Endothelial cell of umbilical vein (primary cell): ENCODE measurements at regions not wholly inside any gene's neighbourhood (a gene's known extent, or its start where the extent isn't known, plus 50 kb on each side); places are given as distances from the start of the nearest gene placed in this dataset.

Experiments used
- CTCF ChIP-seq, 2 donors: IDR thresholded peaks; 1 replicate in 1 of 2; 2 replicates in 1 of 2; pipeline ENCODE4 v1.5.1; 2011; ENCODE audit warnings: low read length in 2 of 2, mild to moderate bottlenecking in 2 of 2, moderate library complexity in 2 of 2, control low read depth in 1 of 2, inconsistent platforms in 1 of 2, low read depth in 1 of 2; ENCODE audit not compliant: insufficient read depth in 1 of 2; ENCODE audit errors: extremely low read depth in 1 of 2
- MYC ChIP-seq: IDR thresholded peaks from one replicate; pipeline ENCODE4 v1.6.1; 2011; ENCODE audit warnings: mild to moderate bottlenecking, low read depth, low read length
- POLR2A ChIP-seq: IDR thresholded peaks from 2 replicates; pipeline ENCODE4 v1.6.1; 2012; ENCODE audit warnings: low read depth, mild to moderate bottlenecking, control low read depth, low read length

DNA sequence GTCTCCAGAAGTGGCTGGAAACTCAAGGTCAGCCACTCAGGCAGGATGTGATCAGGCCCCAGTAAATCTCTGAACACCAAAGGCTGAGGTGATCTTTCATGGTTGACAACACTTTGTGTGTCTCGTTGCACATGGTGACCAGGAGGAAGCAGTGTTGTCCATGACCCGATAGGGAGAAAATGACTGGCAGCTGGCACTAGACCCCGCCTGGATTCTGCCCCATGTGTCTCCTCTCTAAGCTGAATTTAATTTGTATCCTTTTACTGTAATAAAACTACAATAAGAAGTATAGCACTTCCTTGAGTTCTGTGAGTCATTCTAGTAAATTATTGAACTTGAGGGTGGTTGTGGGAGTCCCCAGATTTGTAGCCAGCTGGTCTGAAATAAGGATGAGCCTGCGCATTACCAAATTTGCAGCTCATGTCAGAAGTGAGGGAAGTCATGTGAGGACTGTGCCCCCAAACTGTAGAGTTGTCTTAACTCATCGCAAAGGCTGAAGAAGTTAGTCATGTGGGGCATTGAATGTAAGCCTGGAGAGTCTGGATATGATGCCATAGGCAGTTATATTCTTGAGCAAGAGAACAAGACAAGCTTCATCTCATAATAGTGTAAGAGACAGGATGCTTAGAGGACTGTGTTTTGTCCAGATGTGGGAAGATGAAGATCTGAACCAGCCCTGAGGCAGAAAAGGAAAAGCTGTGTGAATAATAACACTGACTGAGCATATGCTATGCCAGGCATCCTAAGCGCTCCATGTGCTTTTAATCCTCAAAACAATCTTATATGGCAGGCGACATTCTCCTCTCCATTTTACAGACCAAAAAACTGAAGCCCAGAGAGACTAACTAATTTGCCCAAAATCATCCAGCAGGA lies 55.9 kb downstream of the TMEM215 start:
- TF ChIP-seq MYC, result no peak
- no peak for TF ChIP-seq CTCF (IDR thresholded peaks at IDR 0.05; ENCODE audit: extremely low read depth in 1 of 2, insufficient read depth in 1 of 2, low read depth in 1 of 2, low read length in 2 of 2)
- no peak for TF ChIP-seq POLR2A
